A673 (cell line): ENCODE measurements at regions not wholly inside any gene's neighbourhood (a gene's known extent, or its start where the extent isn't known, plus 50 kb on each side); places are given as distances from the start of the nearest gene placed in this dataset.

Experiments used
- CTCF ChIP-seq: fragments of 300-800, 200-600 bp; sonication (generic); conservative IDR thresholded peaks from 2 replicates; pipeline ENCODE4 v1.5.1; 2017; ENCODE audit warnings: low read depth, mild to moderate bottlenecking, antibody characterized with exemption, low read length, moderate library complexity, mixed read lengths
- EZH2 ChIP-seq: fragments of 200-600 bp; sonication (generic); IDR thresholded peaks from 2 replicates; pipeline ENCODE4 v1.6.1; 2017; ENCODE audit warnings: borderline replicate concordance, low read depth, mild to moderate bottlenecking, mixed read lengths, antibody characterized with exemption, low read length; ENCODE audit not compliant: poor library complexity, severe bottlenecking

GRCh38 chr2:181320638-181321037 is 136.5 kb upstream of the ITGA4 start:
- TF ChIP-seq CTCF (no peak), EZH2 (no peak)
